ENCODE measurements at regions not wholly inside any gene's neighbourhood (a gene's known extent, or its start where the extent isn't known, plus 50 kb on each side); places are given as distances from the start of the nearest gene placed in this dataset.

GRCh38 chr3:83461411-83461810, 1497.4 kb upstream of the CADM2 start:
- TF ChIP-seq, protein P1, sequence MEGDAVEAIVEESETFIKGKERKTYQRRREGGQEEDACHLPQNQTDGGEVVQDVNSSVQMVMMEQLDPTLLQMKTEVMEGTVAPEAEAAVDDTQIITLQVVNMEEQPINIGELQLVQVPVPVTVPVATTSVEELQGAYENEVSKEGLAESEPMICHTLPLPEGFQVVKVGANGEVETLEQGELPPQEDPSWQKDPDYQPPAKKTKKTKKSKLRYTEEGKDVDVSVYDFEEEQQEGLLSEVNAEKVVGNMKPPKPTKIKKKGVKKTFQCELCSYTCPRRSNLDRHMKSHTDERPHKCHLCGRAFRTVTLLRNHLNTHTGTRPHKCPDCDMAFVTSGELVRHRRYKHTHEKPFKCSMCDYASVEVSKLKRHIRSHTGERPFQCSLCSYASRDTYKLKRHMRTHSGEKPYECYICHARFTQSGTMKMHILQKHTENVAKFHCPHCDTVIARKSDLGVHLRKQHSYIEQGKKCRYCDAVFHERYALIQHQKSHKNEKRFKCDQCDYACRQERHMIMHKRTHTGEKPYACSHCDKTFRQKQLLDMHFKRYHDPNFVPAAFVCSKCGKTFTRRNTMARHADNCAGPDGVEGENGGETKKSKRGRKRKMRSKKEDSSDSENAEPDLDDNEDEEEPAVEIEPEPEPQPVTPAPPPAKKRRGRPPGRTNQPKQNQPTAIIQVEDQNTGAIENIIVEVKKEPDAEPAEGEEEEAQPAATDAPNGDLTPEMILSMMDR (IDR thresholded peaks at IDR 0.05; ENCODE audit: low read length) = no peak
- no peak for TF ChIP-seq EZH2 (IDR thresholded peaks at IDR 0.05; ENCODE audit: borderline replicate concordance, low read length)

Data from OCI-LY1 (cell line).